NOMO-1 (cell line): ENCODE measurements at regions not wholly inside any gene's neighbourhood (a gene's known extent, or its start where the extent isn't known, plus 50 kb on each side); places are given as distances from the start of the nearest gene placed in this dataset.
"Not testable (repeated sequence)": the region's sequence is repeated elsewhere in the genome, so short reads cannot be mapped to it uniquely, and the experiment has no call there.

Experiments used
- DNase-seq, 2 experiments: peaks; one replicate each; lab custom pipeline; 2025; ENCODE audit not compliant: unreplicated experiment in 2 of 2; lab: John Stamatoyannopoulos, UW

- no peak for DNase-seq
These were observed 319.0 kb downstream of the CNTN3 start for GRCh38 chr3:74295479-74295878.

- DNase-seq = no peak
These were observed 325.7 kb downstream of the CNTN3 start for GRCh38 chr3:74288761-74289160.

GRCh38 chr3:74287557-74287956 lies 326.9 kb downstream of the CNTN3 start:
- DNase-seq = no peak

GRCh38 chr3:74282202-74282601 lies 332.3 kb downstream of the CNTN3 start:
- DNase-seq = no peak

GRCh38 chr3:74281705-74282104 lies 332.8 kb downstream of the CNTN3 start:
- no peak for DNase-seq

- DNase-seq = no peak
These were observed 340.7 kb downstream of the CNTN3 start for GRCh38 chr3:74273555-74274402.

GRCh38 chr3:74273091-74273490 lies 341.4 kb downstream of the CNTN3 start:
- no peak for DNase-seq

- no peak for DNase-seq
These were observed 342.9 kb downstream of the CNTN3 start for GRCh38 chr3:74271541-74271940.

GRCh38 chr3:74269689-74270088 lies 344.8 kb downstream of the CNTN3 start:
- no peak for DNase-seq

- no peak for DNase-seq
These were observed 345.7 kb downstream of the CNTN3 start for GRCh38 chr3:74268753-74269152.

- DNase-seq = peak in 1 of 2 experiments; percentile 31
These were observed 346.8 kb downstream of the CNTN3 start for GRCh38 chr3:74267588-74268184.

GRCh38 chr3:74267131-74267530 lies 347.3 kb downstream of the CNTN3 start:
- DNase-seq = no peak

- no peak for DNase-seq
These were observed 349.4 kb downstream of the CNTN3 start for GRCh38 chr3:74265069-74265468.

- no peak for DNase-seq
These were observed 351.4 kb downstream of the CNTN3 start for GRCh38 chr3:74263031-74263430.

GRCh38 chr3:74233091-74233490 lies 381.4 kb downstream of the CNTN3 start:
- no peak for DNase-seq

- DNase-seq = no peak
These were observed 397.0 kb downstream of the CNTN3 start for GRCh38 chr3:74217467-74217866.

- DNase-seq = no peak
These were observed 400.2 kb downstream of the CNTN3 start for GRCh38 chr3:74214286-74214685.

GRCh38 chr3:74210739-74211138 lies 403.7 kb downstream of the CNTN3 start:
- DNase-seq = no peak

GRCh38 chr3:74200952-74201351 lies 413.5 kb downstream of the CNTN3 start:
- DNase-seq = no peak

- DNase-seq = not testable (repeated sequence)
These were observed 435.8 kb downstream of the CNTN3 start for GRCh38 chr3:74178664-74179063.

- no peak for DNase-seq
These were observed 441.4 kb downstream of the CNTN3 start for GRCh38 chr3:74173090-74173489.

- no peak for DNase-seq
These were observed 446.5 kb downstream of the CNTN3 start for GRCh38 chr3:74167926-74168325.
